HG03095 (cell line): ENCODE measurements at regions not wholly inside any gene's neighbourhood (a gene's known extent, or its start where the extent isn't known, plus 50 kb on each side); places are given as distances from the start of the nearest gene placed in this dataset.

Experiments
- ATAC-seq: cut with Tn5 transposase; IDR thresholded peaks from one replicate; pipeline ENCODE4 v1.9.1; 2021; ENCODE audit warnings: moderate library complexity; ENCODE audit not compliant: unreplicated experiment

GRCh38 chr6:170162775-170163404 is 128.0 kb downstream of the DLL1 start:
- no peak for ATAC-seq

GRCh38 chr6:170162011-170162774 is 128.7 kb downstream of the DLL1 start:
- ATAC-seq: no peak

GRCh38 chr6:170160628-170161611 is 130.0 kb downstream of the DLL1 start:
- ATAC-seq: no peak

GRCh38 chr6:170160031-170160627 is 130.7 kb downstream of the DLL1 start:
- no peak for ATAC-seq

GRCh38 chr6:170159022-170159965 is 131.6 kb downstream of the DLL1 start:
- ATAC-seq: no peak

GRCh38 chr6:170158296-170159021 is 132.4 kb downstream of the DLL1 start:
- ATAC-seq: no peak

- ATAC-seq: no peak
Observed at GRCh38 chr6:170157567-170158218, 133.2 kb downstream of the DLL1 start.

- ATAC-seq: no peak
Observed at GRCh38 chr6:170156448-170157375, 134.2 kb downstream of the DLL1 start.

GRCh38 chr6:170155464-170156196 is 135.2 kb downstream of the DLL1 start:
- no peak for ATAC-seq

- no peak for ATAC-seq
Observed at GRCh38 chr6:170153436-170154319, 137.2 kb downstream of the DLL1 start.

GRCh38 chr6:170152989-170153388 is 137.9 kb downstream of the DLL1 start:
- ATAC-seq: no peak

- ATAC-seq: no peak
Observed at GRCh38 chr6:170152124-170152926, 138.6 kb downstream of the DLL1 start.

GRCh38 chr6:170151804-170152123 is 139.1 kb downstream of the DLL1 start:
- no peak for ATAC-seq

- no peak for ATAC-seq
Observed at GRCh38 chr6:170151321-170151771, 139.5 kb downstream of the DLL1 start.

GRCh38 chr6:170150590-170150945 is 140.3 kb downstream of the DLL1 start:
- no peak for ATAC-seq
